Chondrocyte (in vitro differentiated cells): ENCODE measurements at regions not wholly inside any gene's neighbourhood (a gene's known extent, or its start where the extent isn't known, plus 50 kb on each side); places are given as distances from the start of the nearest gene placed in this dataset.

Experiments used
- DNase-seq: peaks from one replicate; pipeline ENCODE4 v3.0.0; 2021; ENCODE audit warnings: mixed read lengths, low spot score
- H3K27ac Mint-ChIP-seq: one replicate; pipeline ENCODE4 v1.8.0; 2021; ENCODE audit warnings: mild to moderate bottlenecking, moderate library complexity, mixed read lengths; ENCODE audit not compliant: unreplicated experiment
- H3K27me3 Mint-ChIP-seq: 2 replicates; pipeline ENCODE4 v1.8.0; 2021; ENCODE audit warnings: low read depth, mixed read lengths
- H3K36me3 Mint-ChIP-seq: 2 replicates; pipeline ENCODE4 v1.8.0; 2021; ENCODE audit warnings: low read depth, mixed read lengths
- H3K4me1 Mint-ChIP-seq: 2 replicates; pipeline ENCODE4 v1.8.0; 2021; ENCODE audit warnings: low read depth, mild to moderate bottlenecking, mixed read lengths
- H3K4me3 Mint-ChIP-seq: one replicate; pipeline ENCODE4 v1.8.0; 2021; ENCODE audit warnings: mild to moderate bottlenecking, moderate library complexity, mixed read lengths; ENCODE audit not compliant: unreplicated experiment
- H3K9me3 Mint-ChIP-seq: 2 replicates; pipeline ENCODE4 v1.8.0; 2021; ENCODE audit warnings: low read depth, mixed read lengths
- TF ChIP-seq, protein P1 (sequence below): fragments of 200-600 bp; sonication (generic); IDR thresholded peaks from 2 replicates; pipeline ENCODE4 v1.5.0; 2021; ENCODE audit warnings: antibody characterized with exemption, mild to moderate bottlenecking, moderate library complexity

DNA sequence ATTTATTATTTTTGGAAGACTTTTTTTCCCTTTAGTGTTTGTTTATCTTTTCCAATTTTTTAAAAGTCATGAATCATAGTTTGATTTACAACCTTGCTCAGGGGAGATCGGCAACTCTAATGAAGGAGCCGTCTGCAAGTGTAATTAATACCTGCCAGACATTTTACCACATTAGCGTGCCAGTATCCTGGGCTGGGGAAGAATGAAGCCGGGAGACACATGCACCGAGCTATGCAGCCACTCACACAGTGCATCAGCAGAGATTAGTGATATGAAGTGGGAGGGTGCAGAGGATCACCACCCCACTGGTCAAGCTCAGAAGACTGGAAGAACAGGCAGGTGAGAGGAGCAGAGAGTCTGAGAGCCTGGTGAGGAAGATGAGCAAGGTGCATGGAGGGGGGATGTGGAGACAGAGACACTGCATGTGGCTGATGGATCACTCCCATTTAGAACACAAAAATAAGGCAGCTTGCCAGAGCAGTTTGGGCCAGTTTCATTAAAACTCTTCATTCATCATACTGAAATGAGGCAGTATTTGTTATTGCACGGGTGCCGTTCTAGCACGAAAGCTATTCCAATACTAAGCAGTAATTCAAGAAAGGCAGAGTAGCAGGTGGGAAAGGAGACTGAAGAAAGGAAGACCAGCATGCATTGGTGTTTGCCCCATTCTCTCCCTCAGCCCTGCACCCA, 821.6 kb downstream of the TUSC7 start:
- TF ChIP-seq, protein P1, sequence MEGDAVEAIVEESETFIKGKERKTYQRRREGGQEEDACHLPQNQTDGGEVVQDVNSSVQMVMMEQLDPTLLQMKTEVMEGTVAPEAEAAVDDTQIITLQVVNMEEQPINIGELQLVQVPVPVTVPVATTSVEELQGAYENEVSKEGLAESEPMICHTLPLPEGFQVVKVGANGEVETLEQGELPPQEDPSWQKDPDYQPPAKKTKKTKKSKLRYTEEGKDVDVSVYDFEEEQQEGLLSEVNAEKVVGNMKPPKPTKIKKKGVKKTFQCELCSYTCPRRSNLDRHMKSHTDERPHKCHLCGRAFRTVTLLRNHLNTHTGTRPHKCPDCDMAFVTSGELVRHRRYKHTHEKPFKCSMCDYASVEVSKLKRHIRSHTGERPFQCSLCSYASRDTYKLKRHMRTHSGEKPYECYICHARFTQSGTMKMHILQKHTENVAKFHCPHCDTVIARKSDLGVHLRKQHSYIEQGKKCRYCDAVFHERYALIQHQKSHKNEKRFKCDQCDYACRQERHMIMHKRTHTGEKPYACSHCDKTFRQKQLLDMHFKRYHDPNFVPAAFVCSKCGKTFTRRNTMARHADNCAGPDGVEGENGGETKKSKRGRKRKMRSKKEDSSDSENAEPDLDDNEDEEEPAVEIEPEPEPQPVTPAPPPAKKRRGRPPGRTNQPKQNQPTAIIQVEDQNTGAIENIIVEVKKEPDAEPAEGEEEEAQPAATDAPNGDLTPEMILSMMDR, result no peak

DNA sequence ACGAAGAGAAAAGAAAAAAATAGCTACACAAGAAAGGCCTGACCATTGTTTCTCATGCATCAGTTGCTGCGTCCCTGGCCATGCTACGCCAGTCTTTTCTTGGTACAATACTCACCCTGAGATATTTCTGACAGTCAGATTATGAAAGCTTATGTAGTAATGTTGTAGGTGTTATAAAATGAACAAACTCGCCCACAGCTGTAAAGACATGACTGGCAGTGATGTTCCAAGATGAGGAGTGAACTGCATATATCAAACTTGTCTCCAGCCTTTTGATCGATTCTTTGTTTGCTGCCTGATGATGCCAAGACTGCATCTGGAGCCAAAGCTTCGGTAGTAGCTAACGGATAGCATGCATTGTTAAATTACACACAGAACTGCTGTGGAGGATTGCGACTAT, 822.7 kb downstream of the TUSC7 start:
- Mint-ChIP-seq H3K4me3 (no peak overlapping the region), H3K9me3 (peaks cover 7% of the 10 kb centered on the region), H3K36me3 (no peaks in the 10 kb centered on the region), H3K4me1 (no peaks in the 10 kb centered on the region), H3K27ac (no peak overlapping the region), H3K27me3 (peaks cover 24% of the 10 kb centered on the region)
- DNase-seq, result no peak
- TF ChIP-seq, protein P1, result no peak

More for the DNA sequence above, 821.6 kb downstream of the TUSC7 start:
- Mint-ChIP-seq H3K4me3 (no peak overlapping the region), H3K9me3 (peaks cover 6% of the 10 kb centered on the region), H3K27me3 (peaks cover 26% of the 10 kb centered on the region), H3K4me1 (no peaks in the 10 kb centered on the region), H3K36me3 (no peaks in the 10 kb centered on the region), H3K27ac (no peak overlapping the region)
- no peak for DNase-seq

DNA sequence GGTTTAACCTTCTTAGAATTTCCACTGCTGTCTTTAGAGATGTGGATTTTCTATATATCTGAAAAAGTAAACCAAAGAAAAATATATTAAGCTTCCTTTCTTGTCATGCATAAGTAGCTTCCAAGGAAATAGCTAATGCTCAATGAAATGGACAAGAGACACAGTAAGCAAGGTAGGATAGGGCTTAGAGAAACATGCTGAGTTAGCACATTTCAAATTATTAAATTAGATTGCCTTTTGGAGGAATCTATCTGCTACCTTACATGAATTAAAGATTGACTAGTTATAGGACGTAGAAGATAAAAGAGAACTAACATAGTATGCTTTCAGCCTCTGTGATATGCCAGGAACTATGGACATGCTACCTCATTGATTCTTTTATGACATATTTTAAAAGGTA, 824.6 kb downstream of the TUSC7 start:
- Mint-ChIP-seq H3K36me3 (no peaks in the 10 kb centered on the region), H3K9me3 (peaks cover 2% of the 10 kb centered on the region), H3K4me3 (no peak overlapping the region), H3K27me3 (peaks cover 15% of the 10 kb centered on the region), H3K4me1 (no peaks in the 10 kb centered on the region), H3K27ac (no peak overlapping the region)
- no peak for DNase-seq
- TF ChIP-seq, protein P1, result no peak

DNA sequence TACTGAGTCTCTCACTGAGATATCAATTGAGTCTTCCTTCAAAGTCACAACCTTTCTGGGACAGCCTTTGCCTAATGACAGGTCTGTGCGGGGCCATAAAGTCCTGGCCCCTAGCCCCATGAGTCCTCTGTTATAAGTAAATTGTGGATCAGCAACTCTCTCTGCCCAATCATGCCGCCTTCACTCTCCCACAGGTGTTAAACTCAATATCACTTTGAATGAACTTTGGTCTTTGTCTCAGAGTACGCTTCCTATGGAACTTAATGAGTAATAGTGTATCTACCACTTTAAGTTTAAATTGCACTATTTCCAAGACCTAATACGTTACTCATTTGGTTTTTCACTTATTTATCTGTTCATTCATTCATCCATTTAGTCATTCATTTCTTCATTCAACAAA, 826.4 kb downstream of the TUSC7 start:
- peaks cover 8% of the 10 kb centered on the region for H3K27me3 Mint-ChIP-seq
- no peak overlapping the region for H3K4me3 Mint-ChIP-seq
- no peak overlapping the region for H3K27ac Mint-ChIP-seq
- no peaks in the 10 kb centered on the region for H3K36me3 Mint-ChIP-seq
- no peak for DNase-seq
- TF ChIP-seq, protein P1, result no peak
- no peaks in the 10 kb centered on the region for H3K4me1 Mint-ChIP-seq
- peaks cover 2% of the 10 kb centered on the region for H3K9me3 Mint-ChIP-seq

DNA sequence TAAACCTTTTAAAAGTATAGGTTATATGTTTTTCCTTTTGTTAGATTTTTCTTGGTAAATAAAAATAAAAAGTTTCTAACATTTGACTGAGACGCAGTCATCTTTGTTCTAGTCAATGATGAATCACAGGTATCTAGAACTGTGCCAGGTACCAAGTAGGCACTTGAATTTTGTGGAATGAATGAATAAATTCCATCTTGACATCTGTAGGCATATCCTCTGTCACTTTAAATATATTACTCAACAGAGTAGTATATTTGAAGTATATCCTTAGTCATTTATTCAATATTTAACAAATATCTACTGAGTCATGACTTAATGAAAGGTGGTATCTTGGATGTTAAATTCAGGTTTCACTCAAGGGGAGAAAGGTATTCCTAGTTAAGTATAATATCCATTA, 828.4 kb downstream of the TUSC7 start:
- H3K4me1 Mint-ChIP-seq, result no peaks in the 10 kb centered on the region
- peaks cover 2% of the 10 kb centered on the region for H3K9me3 Mint-ChIP-seq
- H3K4me3 Mint-ChIP-seq, result no peak overlapping the region
- no peak overlapping the region for H3K27ac Mint-ChIP-seq
- TF ChIP-seq, protein P1, result no peak
- no peaks in the 10 kb centered on the region for H3K27me3 Mint-ChIP-seq
- H3K36me3 Mint-ChIP-seq, result no peaks in the 10 kb centered on the region
- DNase-seq, result no peak
